ENCODE measurements at regions not wholly inside any gene's neighbourhood (a gene's known extent, or its start where the extent isn't known, plus 50 kb on each side); places are given as distances from the start of the nearest gene placed in this dataset.

GRCh38 chrX:28347476-28347875 lies 239.8 kb upstream of the IL1RAPL1 start:
- H3K4me3 ChIP-seq (ENCODE audit: low read depth, low read length): no peak overlapping the region
- TF ChIP-seq CTCF (IDR thresholded peaks at IDR 0.05; ENCODE audit: borderline replicate concordance, insufficient read depth, low read depth, low read length): no peak

GRCh38 chrX:28329156-28329555 lies 258.1 kb upstream of the IL1RAPL1 start:
- no peak for TF ChIP-seq CTCF (IDR thresholded peaks at IDR 0.05; ENCODE audit: borderline replicate concordance, insufficient read depth, low read depth, low read length)
- H3K4me3 ChIP-seq (ENCODE audit: low read depth, low read length): no peak overlapping the region

GRCh38 chrX:28324321-28324721 lies 262.9 kb upstream of the IL1RAPL1 start:
- no peak for TF ChIP-seq CTCF (IDR thresholded peaks at IDR 0.05; ENCODE audit: borderline replicate concordance, insufficient read depth, low read depth, low read length)
- H3K4me3 ChIP-seq (ENCODE audit: low read depth, low read length): no peak overlapping the region

GRCh38 chrX:28321286-28321685 lies 266.0 kb upstream of the IL1RAPL1 start:
- H3K4me3 ChIP-seq (ENCODE audit: low read depth, low read length): no peak overlapping the region
- no peak for TF ChIP-seq CTCF (IDR thresholded peaks at IDR 0.05; ENCODE audit: borderline replicate concordance, insufficient read depth, low read depth, low read length)

GRCh38 chrX:28312965-28313364 lies 274.3 kb upstream of the IL1RAPL1 start:
- H3K4me3 ChIP-seq (ENCODE audit: low read depth, low read length): no peak overlapping the region
- TF ChIP-seq CTCF (IDR thresholded peaks at IDR 0.05; ENCODE audit: borderline replicate concordance, insufficient read depth, low read depth, low read length): no peak

GRCh38 chrX:28312259-28312658 lies 275.0 kb upstream of the IL1RAPL1 start:
- H3K4me3 ChIP-seq (ENCODE audit: low read depth, low read length): no peak overlapping the region
- TF ChIP-seq CTCF (IDR thresholded peaks at IDR 0.05; ENCODE audit: borderline replicate concordance, insufficient read depth, low read depth, low read length): no peak

- no peak for TF ChIP-seq CTCF (IDR thresholded peaks at IDR 0.05; ENCODE audit: borderline replicate concordance, insufficient read depth, low read depth, low read length)
- H3K4me3 ChIP-seq (ENCODE audit: low read depth, low read length): no peak overlapping the region
Measured at GRCh38 chrX:28311466-28311865, 275.8 kb upstream of the IL1RAPL1 start.

All from GM12875 (cell line).